ENCODE measurements at regions not wholly inside any gene's neighbourhood (a gene's known extent, or its start where the extent isn't known, plus 50 kb on each side); places are given as distances from the start of the nearest gene placed in this dataset.

GRCh38 chr5:16987776-16988175 lies 51.7 kb upstream of the MYO10 start:
- TF ChIP-seq SIN3A (IDR thresholded peaks at IDR 0.05; ENCODE audit: borderline replicate concordance in 2 of 2, control insufficient read depth in 1 of 2, low read depth in 2 of 2, low read length in 2 of 2) (no peak), EGR1 (conservative IDR thresholded peaks at IDR 0.05) (no peak), CSDE1 (IDR thresholded peaks at IDR 0.05) (no peak)
